Heart left ventricle (tissue), 16 donors: ENCODE measurements at regions not wholly inside any gene's neighbourhood (a gene's known extent, or its start where the extent isn't known, plus 50 kb on each side); places are given as distances from the start of the nearest gene placed in this dataset.

Experiments used
- ATAC-seq, 4 donors: fragments of 200-7000 bp; cut with Tn5 transposase; one replicate each; pipeline ENCODE4 v1.9.1; 2020 to 2022; ENCODE audit warnings: moderate library complexity in 4 of 4, mild to moderate bottlenecking in 3 of 4, moderate number of reproducible peaks in 1 of 4
- DNase-seq, 5 donors: peaks; one replicate each; pipeline ENCODE4 v3.0.0-alpha.2; 2020
- H3K27ac ChIP-seq, 12 donors: fragments of 200-600 bp; sonication (generic) in 4 of 12; one replicate each; pipeline versions ENCODE4 v1.5.0 to v1.8.0; 2016 to 2022; ENCODE audit warnings: mild to moderate bottlenecking in 2 of 12
- H3K27me3 ChIP-seq, 9 donors: fragments of 200-600 bp; sonication (generic) in 2 of 9; one replicate each; pipeline versions ENCODE4 v1.5.1 to v1.8.0; 2016 to 2022; ENCODE audit warnings: mild to moderate bottlenecking in 3 of 9
- H3K36me3 ChIP-seq, 9 donors: fragments of 200-600 bp; sonication (generic) in 2 of 9; one replicate each; pipeline versions ENCODE4 v1.5.0 to v1.8.0; 2018 to 2022; ENCODE audit warnings: mild to moderate bottlenecking in 2 of 9
- H3K4me1 ChIP-seq, 12 donors: fragments of 200-600 bp; sonication (generic) in 4 of 12; one replicate each; pipeline versions ENCODE4 v1.5.0 to v1.8.0; 2016 to 2022; ENCODE audit warnings: mild to moderate bottlenecking in 3 of 12
- H3K4me3 ChIP-seq, 12 donors: fragments of 200-600 bp; sonication (generic) in 4 of 12; one replicate each; pipeline versions ENCODE4 v1.5.0 to v1.8.0; 2017 to 2022; ENCODE audit warnings: mild to moderate bottlenecking in 9 of 12, moderate library complexity in 4 of 12
- H3K9me3 ChIP-seq, 12 donors: fragments of 200-600 bp; sonication (generic) in 4 of 12; one replicate each; pipeline versions ENCODE4 v1.5.0 to v1.8.0; 2016 to 2022; ENCODE audit warnings: mild to moderate bottlenecking in 1 of 12
- CTCF ChIP-seq, 12 donors: fragments of 200-600 bp; sonication (generic) in 4 of 12; IDR thresholded peaks; one replicate each; pipeline versions ENCODE4 v1.5.0 to v1.8.0; 2018 to 2022; ENCODE audit warnings: antibody characterized with exemption in 12 of 12, mild to moderate bottlenecking in 5 of 12
- POLR2A ChIP-seq, 2 donors: fragments of 450-650 bp; IDR thresholded peaks; one replicate each; pipeline ENCODE4 v1.6.1; 2017; ENCODE audit warnings: antibody characterized with exemption in 2 of 2, mild to moderate bottlenecking in 2 of 2, moderate library complexity in 2 of 2
- WGBS, 4 donors: extraction: QIAGEN DNeasy Blood & Tissue Kit in 2 of 4; methylation state at CpG; one replicate each; pipeline versions ENCODE4 v1.1.5 to v1.1.7; 2013 to 2018; 5-methylcytosine and 5-hydroxymethylcytosine counted together
- intact Hi-C, 10 donors: fragments of 100-400 bp; cut with DNase I; formaldehyde crosslinking; loops; one replicate each; pipeline versions ENCODE4 v1.11.1 to v1.14.2; 2022
- donor health status: ischemic (EF 13 %, LVEDD 7.1; RV severe dilation, severe dysfunction).
- donor health status: healthy with polysubstance abuse.
- donor health status: DM: no; HTN: yes; CAD: no.
- donor health status: DM: no; HTN: no; CAD: no.
- donor health status: ischemic (EF 25% LVEDD 6.9; RV normal size, moderate dysfunction).
- donor health status: ischemic (EF 25% LVEDD 5.7; RV mildly dilated, moderate dysfunction).
- donor health status: healthy.
- donor health status: DM: yes; HTN: yes; CAD: no.
- donor health status: ischemic (EF 35%, LVEDD 5.7; RV mildly dilated, moderate dysfunction).
- donor health status: nonischemic (EF 11% LVEDD 7.7; RV severe dilation, severe dysfunction).
- donor health status: DM: yes; HTN: yes; CAD: no.
- donor health status: PGD.
- donor health status: ischemic (EF 29% LVEDD 5.4; RV normal size, mild dysfunction).
- donor health status: nonischemic (EF 23%, LVEDD 6.1; RV moderate dilation, normal function).

GRCh38 chr2:78408795-78409118, 616.7 kb upstream of the REG3G start:
- intact Hi-C loops: no loop called here
- Histone ChIP-seq H3K27ac (no peak overlapping the region), H3K36me3 (no peaks in the 10 kb centered on the region), H3K27me3 (no peaks in the 10 kb centered on the region), H3K4me3 (no peak overlapping the region), H3K9me3 (peaks cover 0 to 8% (median 0%) of the 10 kb centered on the region in 12 donors), H3K4me1 (no peaks in the 10 kb centered on the region)
- ATAC-seq (no peak), DNase-seq (peak in 2 of 5 donors; percentile 8 to 29)
- 89 to 100% (median 93%) methylated on average over 2 of the region's 2 CpGs for WGBS, 4 donors
- TF ChIP-seq POLR2A (IDR thresholded peaks at IDR 0.05) (no peak), CTCF (IDR thresholded peaks at IDR 0.05) (no peak)

GRCh38 chr2:78411303-78411702, 614.2 kb upstream of the REG3G start:
- TF ChIP-seq CTCF (IDR thresholded peaks at IDR 0.05): no peak
- TF ChIP-seq POLR2A (IDR thresholded peaks at IDR 0.05): no peak
- H3K9me3 ChIP-seq: peaks cover 0 to 13% (median 0%) of the 10 kb centered on the region in 12 donors
- H3K4me1 ChIP-seq: no peaks in the 10 kb centered on the region
- intact Hi-C loops: no loop called here
- H3K27ac ChIP-seq: no peak overlapping the region
- no peaks in the 10 kb centered on the region for H3K36me3 ChIP-seq
- DNase-seq (no peak), ATAC-seq (no peak)
- no peaks in the 10 kb centered on the region for H3K27me3 ChIP-seq
- H3K4me3 ChIP-seq: no peak overlapping the region

- H3K36me3 ChIP-seq: no peaks in the 10 kb centered on the region
- no peaks in the 10 kb centered on the region for H3K27me3 ChIP-seq
- ATAC-seq: no peak
- 79 to 87% (median 83%) methylated on average over 2 of the region's 2 CpGs for WGBS, 4 donors
- no peak for TF ChIP-seq POLR2A (IDR thresholded peaks at IDR 0.05)
- TF ChIP-seq CTCF (IDR thresholded peaks at IDR 0.05): no peak
- intact Hi-C loops: no loop called here
- no peaks in the 10 kb centered on the region for H3K4me1 ChIP-seq
- no peak for DNase-seq
- no peak overlapping the region for H3K4me3 ChIP-seq
- peaks cover 0 to 10% (median 0%) of the 10 kb centered on the region in 12 donors for H3K9me3 ChIP-seq
- H3K27ac ChIP-seq: no peak overlapping the region
Observed at GRCh38 chr2:78416625-78417300, 608.7 kb upstream of the REG3G start.

- Histone ChIP-seq H3K4me3 (no peak overlapping the region), H3K36me3 (no peaks in the 10 kb centered on the region), H3K4me1 (no peaks in the 10 kb centered on the region), H3K27ac (no peak overlapping the region), H3K9me3 (peaks cover 0 to 10% (median 0%) of the 10 kb centered on the region in 12 donors), H3K27me3 (no peaks in the 10 kb centered on the region)
- intact Hi-C loops: no loop called here
- no peak for TF ChIP-seq CTCF (IDR thresholded peaks at IDR 0.05)
- no peak for TF ChIP-seq POLR2A (IDR thresholded peaks at IDR 0.05)
- 39 to 53% (median 47%) methylated on average over 2 of the region's 2 CpGs for WGBS, 4 donors
- DNase-seq (no peak), ATAC-seq (no peak)
Observed at GRCh38 chr2:78417355-78417754, 608.1 kb upstream of the REG3G start.
